HG03442 (cell line): ENCODE measurements at regions not wholly inside any gene's neighbourhood (a gene's known extent, or its start where the extent isn't known, plus 50 kb on each side); places are given as distances from the start of the nearest gene placed in this dataset.
"Not testable (repeated sequence)": the region's sequence is repeated elsewhere in the genome, so short reads cannot be mapped to it uniquely, and the experiment has no call there.

ENCODE experiments used
- ATAC-seq: cut with Tn5 transposase; IDR thresholded peaks from one replicate; pipeline ENCODE4 v1.9.1; 2021; ENCODE audit warnings: mild to moderate bottlenecking, moderate library complexity; ENCODE audit not compliant: unreplicated experiment

DNA sequence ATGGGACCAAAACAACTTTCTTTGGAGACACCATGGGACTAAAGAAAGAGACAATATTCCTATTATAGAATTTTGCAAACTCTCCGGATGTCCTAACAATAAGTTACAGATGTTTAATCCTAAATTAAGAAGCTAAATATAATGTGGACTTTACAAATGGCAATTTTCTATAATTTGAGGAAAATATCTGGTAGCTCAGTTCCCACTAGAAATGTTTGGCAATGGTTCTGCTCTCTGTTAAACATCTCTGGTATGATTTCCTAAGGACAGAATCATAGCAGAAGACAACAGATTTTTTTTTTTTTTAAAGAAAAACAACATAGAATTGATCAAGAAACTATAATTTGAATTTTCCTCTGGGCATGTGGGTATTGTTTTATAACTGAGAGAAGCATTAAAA, 232.8 kb downstream of the ENC1 start:
- no peak for ATAC-seq

DNA sequence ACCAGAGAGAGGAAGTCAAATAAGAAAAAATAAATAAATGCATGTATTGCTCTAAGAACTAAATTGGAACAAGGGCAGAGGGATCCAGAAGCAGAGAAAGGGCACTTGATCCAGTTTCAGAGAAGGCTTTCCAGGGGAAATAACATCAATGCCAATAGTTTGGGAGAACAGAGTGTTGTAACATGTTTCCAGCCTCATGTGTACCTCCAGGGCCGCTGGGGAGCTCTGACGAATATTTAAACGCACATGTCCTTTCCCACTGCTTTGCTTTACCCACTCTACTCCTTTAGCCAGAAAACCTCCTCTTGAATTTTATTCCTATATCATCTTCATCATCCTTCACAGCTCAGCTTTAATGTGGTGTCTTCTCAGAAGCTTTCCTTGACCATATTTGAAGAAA, 233.7 kb downstream of the ENC1 start:
- no peak for ATAC-seq

DNA sequence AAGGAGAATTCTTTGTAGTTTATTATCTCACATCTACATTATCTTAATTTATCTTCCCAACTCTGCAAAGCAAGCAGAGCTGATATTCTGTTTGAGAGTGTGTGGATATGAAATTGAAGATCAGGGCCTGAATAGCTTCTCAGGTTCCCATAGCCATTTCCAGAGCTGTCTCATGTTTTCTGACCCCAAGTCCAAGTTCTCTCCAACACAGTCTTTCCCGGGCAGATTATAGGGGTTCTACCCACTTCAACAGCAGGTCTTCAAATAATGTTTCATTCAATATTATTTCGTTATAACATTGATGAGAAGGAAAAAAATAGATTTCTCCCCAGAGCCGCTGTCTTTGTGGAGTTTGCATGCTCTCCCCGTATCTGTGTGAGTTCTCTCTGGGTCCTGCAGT, 234.9 kb downstream of the ENC1 start:
- ATAC-seq = no peak

DNA sequence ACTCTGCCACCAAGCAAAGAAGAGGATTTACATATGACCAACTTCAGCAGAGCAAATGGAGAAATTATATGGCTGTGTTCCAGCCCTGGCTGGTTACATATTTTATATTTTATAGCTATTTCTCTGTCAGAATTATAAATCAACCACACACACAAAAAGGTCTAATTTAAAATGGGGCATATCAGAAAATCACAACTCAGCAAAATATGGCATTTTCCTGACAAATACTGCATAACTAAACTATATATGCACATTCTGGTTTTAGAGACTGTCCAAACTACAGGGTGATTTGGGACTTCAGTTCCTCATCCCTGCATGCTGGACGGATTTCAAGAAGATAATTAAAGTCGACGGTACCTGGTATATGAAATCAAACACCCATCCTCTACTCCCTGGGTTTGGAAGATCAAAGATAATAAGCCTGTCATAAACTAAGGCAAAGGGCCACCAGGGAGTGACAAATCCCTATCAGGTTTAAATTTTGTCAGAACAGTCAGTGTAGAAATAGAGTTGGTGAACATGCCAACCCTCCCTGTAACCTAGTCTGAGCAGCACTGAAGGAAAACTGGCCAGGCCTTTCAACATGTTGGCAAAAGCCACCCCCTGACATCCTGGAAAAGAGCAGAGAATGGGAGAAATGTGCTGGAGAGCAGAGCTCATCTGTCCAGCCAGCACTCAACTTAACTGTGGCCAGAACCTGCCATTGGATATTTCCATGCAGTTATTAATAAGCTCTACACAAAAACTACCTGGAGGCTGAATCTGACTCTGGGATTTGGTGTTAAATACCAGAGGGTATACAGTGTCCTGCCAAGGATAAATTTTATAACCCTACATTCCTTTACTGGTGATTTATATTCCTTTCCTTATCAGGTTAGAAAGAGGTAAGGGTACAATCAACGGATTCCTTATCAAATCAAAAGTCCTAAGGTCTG, 235.7 kb downstream of the ENC1 start:
- no peak for ATAC-seq

DNA sequence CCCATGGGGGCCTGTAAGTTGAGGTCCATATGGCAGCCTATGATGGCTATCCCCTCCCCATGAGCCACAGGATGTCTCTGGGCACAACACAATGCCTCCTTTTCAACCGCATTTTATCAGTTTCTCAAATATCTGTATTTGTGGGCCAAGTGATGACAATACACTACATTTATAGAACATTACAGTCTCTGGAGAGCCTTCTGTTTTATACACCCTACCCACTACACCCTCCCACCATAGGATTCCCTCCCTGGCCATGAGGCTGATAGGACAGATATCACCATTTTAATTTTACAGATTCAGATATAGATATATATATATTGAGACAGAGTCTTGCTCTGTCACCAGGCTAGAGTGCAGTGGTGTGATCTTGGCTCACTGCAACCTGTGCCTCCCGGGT, 236.8 kb downstream of the ENC1 start:
- no peak for ATAC-seq

DNA sequence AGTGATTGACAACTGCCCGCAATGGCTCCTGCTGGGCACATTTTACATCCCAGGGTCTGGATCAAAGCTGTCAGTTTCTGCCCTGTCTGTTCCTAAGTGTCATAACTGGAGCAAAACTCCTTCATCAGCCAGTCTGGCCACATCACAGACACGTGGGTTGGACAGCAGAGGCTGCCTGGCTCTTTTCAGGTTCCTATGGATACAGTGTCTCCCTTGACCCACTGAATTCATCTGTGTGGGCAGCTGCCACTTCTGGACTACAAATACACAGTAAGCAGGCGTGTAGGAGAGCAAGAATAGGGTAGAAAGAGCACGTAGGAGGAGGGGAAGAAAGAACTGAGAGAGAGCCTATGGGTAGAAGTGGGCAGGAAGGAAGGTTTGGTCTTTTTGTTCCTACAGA, 238.0 kb downstream of the ENC1 start:
- no peak for ATAC-seq

DNA sequence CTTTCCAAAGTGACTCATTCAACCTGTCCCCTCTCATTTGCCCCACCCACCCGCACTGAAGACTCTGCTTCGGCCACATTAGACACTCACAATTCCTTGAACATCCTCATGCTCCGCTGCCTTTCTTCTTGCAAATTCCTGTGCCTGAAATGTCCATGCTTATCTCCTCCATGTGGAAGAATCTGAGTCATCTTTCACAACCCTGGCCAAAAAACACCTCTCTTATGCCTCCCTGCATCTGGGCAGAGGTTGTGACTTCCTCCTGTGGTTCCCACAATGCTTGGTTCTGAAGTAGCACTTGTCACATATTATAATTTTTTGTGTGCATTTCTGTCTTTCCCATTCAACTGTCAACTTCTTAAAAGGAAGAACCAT, 238.6 kb downstream of the ENC1 start:
- ATAC-seq = no peak

DNA sequence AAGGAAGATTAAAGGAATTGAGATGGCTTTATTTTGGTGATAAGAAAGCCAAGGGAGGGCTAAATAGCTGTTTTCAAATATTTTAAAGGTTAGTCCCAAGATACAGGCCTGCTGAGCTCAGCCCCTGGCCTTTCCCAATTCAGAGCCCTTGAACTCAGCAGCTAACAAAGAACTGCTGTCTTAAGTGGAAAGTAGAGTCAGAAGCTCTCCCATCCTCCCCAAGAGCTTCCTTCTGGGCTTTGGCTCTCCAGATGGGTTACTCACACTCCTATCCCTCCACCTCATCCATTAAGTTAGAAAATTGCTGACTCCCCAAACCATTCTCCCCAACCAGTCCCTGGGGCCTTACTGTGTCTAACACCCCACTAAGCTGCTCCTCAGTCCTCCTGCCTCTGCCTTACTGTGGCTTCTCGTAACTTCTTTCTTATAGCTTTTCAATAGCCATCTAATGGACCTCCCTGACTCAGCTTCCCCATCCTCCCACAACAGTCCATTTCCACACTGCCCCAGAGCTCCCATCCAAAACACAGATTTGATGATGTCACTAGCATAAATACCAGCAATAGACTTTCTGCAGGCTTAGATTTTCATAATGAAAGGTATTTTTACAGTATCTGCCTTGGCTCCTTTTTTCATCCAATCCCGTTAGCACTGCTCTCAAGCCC, 239.1 kb downstream of the ENC1 start:
- no peak for ATAC-seq

DNA sequence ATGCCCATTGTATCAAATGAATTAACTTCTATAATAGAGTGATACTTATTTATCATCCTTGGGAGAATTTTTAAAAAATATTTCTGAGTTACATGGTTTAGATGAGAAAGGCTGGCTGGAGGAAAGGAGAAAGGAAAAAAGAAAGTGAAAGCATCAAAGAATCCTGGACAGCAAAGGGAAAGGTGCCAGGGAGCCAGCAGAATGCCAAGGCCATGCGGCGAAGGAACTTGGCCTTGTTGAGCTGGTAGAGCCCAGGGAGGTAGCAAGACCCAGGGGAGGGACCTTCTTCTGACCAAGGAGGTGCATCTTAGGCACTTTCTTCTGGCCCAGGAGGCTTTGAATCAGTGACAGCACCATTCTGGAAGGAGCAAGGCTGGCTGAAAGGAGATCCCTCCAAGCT, 240.5 kb downstream of the ENC1 start:
- ATAC-seq = no peak

DNA sequence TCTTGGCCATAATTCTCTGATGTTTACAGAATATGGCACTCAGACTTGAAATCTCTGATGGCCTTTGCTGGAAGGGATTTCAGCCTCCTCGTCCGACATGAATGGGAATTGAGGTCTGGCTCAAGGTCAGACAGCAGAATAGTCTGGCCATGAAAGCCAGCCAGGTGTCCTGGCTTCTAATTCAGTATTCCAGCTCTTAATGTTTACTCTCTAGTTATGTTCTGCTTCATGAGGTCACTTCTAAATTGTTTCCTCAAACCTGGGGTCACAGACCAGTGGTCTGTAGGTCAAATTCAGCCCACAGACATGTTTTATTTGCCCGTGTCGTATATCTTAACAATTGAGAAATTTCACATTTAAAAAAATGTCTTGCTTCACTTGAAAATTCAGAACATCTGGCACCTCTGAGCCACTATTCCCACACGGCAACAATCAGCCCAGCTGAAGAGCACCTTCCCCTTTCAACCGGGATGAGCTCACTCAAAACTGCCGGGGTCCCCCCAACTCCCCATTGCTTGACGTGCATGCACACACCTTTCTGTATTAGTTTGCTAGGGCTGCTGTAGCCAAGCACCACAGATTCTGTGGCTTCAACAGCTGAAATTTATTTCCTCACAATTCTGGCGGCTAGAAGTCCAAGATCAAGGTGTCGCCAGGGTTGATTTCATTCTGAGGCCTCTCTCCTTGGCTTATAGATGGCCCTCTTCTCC, 243.5 kb downstream of the ENC1 start:
- ATAC-seq = no peak

DNA sequence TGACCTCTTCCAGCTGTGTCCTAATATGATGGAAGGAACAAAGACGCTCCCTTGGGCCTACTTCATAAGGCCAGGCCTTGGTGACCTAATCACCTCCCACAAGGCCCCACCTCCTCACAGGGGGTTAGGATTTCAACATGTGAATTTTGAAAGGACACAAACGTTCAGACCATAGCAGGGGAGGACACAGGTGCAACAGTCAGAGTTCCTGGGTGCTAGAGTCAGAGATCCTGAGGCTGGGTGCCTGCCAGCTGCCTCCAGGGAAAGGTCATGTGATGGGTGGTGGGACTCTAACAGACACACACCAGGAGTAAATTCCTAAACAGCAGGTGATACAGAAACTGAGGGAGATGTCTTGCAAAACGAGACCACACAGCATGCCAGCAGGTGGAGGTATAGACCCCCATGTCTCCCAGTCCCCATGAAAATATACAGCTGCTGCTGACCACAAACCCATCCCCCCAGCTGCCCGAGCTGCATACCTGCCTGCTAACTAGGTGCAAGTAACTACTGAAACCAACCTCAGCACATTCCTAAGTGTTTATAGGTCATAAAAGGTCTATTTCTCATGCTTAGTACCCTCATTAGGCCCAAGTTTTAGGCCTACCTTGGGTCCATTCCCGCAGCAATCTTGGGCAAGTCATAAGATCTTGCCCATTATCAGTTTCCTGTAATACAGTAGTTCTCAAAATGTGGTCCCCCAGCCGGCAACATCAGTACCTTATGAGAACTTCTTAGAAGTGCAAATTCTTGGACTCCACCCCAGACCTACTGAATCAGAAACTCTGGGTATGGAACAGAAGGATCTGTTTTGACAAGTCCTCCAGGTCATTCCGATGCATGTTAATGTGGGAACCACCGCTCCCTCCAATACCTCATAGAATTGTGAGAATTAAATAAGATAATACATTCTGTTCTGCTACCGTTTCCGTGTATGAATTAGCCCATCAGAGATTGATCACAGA, 245.3 kb downstream of the ENC1 start:
- ATAC-seq = no peak

DNA sequence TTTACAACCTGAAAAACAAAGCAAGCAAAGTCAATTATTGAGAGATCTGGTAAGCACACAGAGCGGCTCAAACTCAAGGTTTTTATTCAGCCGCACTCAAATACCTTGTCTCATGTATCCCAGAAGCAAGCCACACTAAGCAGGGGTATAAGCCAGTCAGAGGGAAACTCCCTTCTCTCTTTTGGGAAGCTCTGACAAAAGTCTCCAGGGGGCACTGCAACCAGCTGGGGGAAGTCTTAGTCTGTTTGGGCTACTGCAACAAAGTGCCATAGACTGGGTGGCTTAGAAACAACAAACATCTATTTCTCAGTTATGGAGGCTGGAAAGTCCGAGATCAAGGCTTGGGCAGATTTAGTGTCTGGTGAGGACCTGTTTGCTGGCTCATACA, 246.0 kb downstream of the ENC1 start:
- ATAC-seq = no peak

DNA sequence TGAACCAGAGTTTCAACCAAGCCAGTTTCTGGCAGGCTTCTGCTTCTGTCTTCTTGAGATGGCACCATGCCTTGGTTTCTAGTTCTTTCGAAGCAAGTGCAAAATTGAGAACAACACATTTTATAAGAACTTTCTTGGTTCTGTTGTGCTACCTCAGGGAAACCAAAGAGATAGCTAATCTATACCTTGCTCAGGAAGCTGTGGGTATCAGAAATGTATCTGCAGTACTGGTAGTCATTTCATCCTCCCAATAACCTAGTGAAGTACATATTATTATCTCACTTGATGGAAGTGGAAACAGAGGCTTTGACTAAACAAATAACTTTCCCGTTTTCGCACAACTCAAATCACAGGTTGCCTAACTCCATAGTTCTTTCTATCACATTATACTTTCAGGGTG, 246.6 kb downstream of the ENC1 start:
- no peak for ATAC-seq

DNA sequence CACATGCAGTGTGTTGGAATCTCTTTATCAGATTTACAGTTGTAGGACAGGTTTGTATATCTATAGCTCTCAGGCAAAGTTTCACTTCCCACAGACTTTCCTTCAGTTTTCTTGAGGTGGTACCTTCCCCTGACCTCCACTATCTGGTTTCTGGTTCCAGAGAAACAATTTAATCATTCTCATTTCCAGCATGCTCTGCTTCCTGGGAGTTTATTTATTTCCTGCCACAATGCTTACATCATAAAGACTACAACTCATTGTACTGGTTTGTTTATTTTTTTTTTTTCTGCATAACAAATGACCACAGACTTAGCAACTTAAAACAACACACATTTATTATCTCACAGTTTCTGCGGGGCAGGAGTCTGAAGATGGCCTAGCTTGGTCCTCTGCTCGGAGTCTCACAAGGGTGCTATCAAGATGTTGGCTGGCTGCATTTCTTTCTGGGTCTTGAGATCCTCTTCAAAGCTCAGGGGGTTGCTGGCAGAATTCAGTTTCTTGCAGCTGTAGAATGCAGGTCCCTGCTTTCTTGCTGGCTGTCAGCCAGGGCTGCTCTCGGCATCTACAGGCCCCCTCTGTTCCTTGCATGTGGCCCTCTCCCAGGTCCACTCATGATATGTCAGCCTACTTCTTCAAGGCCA, 247.7 kb downstream of the ENC1 start:
- ATAC-seq = no peak

DNA sequence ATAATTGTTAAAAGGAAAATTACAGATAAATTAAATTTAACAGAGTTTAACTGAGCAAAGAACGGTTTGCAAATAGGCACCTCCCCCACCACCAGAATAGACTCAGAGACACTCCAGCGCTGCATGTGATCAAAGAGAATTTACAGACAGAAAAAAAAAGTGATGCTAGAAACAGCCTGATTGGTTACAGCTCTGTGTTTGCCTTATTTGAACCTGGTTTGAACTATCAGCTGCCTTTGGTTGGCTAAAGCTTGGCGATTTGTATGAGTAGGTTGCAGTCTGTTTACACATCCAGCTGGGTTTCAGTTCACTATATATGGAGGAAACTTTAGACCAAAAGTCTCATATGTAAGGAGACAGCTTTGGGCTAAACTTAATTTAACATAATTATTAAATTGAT, 249.1 kb downstream of the ENC1 start:
- ATAC-seq = no peak

DNA sequence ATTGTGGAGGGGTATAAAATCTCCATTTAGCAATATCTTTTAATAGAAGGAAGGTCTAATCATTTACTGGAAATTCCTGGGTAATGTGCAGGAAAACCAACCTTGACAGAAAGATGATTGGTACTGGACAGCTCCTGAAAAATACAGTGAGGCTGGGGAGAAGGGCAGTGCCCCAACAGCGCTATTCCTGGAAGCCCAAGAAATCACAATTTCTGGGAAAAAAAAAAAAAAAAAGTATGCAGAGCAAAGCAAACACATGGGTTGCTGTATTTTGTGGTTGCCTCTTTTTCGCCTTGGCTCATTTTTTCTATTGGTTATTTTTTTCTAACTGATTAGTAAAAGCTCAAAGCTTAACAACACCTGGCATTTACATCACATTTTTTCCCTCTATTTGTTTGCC, 249.7 kb downstream of the ENC1 start:
- ATAC-seq = no peak

DNA sequence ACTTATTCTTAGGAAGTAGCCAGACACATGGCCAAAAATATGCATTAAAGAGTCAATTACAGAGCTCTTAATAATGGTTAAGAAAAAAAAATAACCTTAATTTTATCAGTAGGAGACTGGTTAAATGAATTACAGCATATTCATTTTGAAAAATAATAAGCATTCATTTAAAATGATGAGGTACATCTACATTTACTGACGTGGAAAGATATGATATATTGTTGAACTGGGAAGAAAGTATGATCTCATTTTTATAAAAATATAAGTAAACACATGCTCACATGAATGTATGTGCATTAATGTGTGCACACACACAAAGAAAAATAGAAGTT, 250.3 kb downstream of the ENC1 start:
- ATAC-seq = no peak

DNA sequence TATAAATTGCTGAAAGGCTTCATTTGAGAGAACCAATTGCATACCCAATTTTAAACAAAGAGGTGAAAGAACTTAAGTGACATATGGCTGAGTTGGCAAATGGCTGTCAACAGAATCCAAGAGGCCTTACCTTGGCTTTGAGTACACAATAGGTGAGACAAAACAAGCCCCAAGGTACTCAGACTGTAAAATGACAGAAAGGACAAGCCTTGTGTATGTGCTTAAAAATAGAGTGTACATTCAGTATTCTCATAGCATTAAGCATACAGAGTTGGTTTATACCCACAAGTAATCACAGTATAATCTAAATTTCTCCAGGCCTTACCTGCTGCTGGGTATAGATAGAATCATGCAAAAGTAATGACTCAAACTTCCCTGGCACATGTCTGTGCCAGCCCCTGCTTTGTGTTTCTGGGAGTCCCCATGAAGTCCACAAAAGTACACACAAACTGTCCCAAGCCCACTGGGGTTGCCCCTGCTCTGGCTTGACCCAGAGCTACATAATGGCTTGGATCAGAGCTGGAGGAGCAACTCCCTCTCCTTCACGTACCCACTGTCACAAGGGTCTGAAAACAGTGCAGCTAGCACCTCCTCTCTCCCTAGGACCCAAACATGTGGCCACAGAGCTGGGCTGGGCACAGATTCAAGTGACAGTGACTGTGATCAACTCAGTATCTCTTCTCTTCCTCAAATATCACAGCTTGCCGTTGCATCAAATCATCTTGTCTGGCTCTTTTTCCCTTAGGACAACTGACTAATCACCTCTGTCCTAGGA, 250.8 kb downstream of the ENC1 start:
- ATAC-seq = no peak

DNA sequence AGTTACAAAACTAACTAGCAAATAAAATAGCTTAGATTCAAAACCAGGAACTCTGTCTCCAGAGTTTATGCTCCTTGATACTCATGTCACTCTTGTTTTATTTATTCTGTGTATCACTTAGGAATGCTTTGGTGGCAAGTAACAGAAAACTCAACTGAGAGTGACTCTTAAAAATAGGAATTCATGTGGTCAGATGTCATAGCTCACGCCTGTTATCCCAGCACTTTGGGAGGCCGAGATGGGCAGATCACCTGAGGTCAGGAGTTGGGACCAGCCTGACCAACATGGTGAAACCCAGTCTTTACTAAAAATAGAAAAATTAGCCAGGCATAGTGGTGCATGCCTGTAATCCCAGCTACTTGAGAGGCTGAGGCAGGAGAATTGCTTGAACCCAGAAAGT, 252.1 kb downstream of the ENC1 start:
- not testable (repeated sequence) for ATAC-seq
